GM12873 (cell line): ENCODE measurements at regions not wholly inside any gene's neighbourhood (a gene's known extent, or its start where the extent isn't known, plus 50 kb on each side); places are given as distances from the start of the nearest gene placed in this dataset.

Source experiments
- TF ChIP-seq, protein P1 (sequence below): IDR thresholded peaks from 2 replicates; pipeline ENCODE4 v1.5.1; 2012; ENCODE audit warnings: low read depth, mild to moderate bottlenecking, moderate library complexity, low read length, control low read depth; ENCODE audit not compliant: insufficient read depth; ENCODE audit errors: missing control alignments

DNA sequence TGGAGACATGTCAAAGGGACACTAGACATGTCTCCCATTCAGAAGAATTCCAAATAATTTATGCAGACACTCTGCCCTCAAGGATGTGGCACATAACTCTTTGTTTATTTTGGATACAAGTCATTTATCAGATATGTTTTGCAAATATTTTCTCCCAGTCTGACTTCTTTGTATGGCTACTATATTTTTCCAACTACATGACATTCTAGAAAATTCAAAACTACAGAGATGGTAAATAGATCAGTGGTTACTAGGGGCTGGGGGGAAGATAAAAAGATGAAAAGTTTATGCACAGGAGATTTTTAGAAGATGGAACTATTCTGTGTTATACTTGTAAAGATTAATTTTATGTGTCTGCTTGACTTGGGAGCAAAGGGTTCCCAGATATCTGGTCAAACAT is 347.3 kb upstream of the TRPC7 start:
- TF ChIP-seq, protein P1, sequence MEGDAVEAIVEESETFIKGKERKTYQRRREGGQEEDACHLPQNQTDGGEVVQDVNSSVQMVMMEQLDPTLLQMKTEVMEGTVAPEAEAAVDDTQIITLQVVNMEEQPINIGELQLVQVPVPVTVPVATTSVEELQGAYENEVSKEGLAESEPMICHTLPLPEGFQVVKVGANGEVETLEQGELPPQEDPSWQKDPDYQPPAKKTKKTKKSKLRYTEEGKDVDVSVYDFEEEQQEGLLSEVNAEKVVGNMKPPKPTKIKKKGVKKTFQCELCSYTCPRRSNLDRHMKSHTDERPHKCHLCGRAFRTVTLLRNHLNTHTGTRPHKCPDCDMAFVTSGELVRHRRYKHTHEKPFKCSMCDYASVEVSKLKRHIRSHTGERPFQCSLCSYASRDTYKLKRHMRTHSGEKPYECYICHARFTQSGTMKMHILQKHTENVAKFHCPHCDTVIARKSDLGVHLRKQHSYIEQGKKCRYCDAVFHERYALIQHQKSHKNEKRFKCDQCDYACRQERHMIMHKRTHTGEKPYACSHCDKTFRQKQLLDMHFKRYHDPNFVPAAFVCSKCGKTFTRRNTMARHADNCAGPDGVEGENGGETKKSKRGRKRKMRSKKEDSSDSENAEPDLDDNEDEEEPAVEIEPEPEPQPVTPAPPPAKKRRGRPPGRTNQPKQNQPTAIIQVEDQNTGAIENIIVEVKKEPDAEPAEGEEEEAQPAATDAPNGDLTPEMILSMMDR, result no peak

DNA sequence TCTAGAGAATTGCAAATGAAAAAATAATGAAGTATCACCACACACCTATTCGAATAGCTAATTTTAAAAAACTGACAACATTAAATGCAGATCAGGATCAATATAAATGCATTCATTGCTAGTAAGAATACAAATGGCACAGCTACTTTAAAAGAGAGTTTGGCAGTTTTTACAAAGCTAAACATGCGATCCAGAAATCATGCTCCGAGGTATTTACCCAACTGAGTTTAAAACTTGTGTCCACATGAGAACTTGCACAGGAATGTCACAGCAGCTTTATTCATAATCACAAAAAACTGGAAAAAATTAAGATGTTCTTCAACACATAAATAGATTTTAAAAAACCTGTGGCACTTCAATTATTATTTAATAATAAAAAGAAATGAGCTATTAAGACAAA is 345.5 kb upstream of the TRPC7 start:
- TF ChIP-seq, protein P1, result no peak

DNA sequence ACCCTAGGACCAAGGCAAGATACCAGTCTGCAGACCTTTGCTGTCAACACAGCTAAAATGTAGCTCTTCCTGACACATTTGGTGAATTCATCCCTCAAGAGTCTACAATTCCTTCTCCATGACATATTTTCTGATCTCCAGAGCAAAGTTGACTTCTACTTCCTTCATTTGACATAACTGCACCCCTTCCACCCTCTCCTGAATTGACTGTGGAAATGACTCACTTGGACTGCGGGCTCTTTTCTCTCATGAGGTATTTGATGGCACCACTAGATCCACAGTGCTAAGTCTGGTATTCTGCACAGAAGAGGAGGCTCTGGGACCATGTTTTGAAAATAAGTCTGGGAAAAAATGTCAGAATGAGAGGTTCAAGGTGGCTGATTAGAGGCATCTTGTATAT is 338.4 kb upstream of the TRPC7 start:
- TF ChIP-seq, protein P1, result no peak

DNA sequence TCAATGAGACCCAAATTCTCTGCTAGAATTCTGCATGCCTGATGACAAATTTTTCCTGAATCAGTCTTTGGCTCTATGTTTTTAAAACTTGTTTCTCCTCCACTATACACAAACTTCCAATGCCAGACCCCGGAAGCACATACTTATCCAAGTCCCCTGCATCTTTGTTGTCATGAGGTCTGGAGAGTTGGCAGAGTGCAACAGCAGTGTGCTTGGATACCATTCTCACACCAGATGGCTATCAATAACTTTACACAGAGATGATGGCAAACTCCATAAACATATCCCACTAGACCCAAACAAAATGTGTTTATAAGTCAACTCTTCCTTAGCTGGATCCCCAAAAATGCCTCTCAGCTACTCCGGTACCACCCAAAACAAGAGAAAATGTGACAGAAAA is 337.7 kb upstream of the TRPC7 start:
- TF ChIP-seq, protein P1, result no peak

DNA sequence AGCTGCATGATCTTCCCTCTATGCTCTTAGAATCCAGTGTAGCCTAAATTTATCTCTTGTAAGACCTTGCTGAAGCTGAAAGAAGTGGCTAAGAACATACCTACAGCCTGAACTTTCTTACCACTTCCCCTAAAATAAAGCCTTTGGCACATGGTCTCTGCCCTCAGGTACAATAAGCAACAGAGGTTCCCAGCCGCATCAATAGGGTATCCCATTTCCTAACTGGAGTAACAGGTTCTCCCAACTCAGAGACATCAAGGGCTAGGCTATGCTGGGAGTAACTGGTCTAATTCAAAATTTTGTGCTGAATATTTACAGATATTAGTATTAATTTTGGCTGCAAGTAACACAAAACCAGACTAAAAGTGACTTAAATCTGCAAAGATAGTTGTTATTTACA is 335.8 kb upstream of the TRPC7 start:
- TF ChIP-seq, protein P1, result no peak

DNA sequence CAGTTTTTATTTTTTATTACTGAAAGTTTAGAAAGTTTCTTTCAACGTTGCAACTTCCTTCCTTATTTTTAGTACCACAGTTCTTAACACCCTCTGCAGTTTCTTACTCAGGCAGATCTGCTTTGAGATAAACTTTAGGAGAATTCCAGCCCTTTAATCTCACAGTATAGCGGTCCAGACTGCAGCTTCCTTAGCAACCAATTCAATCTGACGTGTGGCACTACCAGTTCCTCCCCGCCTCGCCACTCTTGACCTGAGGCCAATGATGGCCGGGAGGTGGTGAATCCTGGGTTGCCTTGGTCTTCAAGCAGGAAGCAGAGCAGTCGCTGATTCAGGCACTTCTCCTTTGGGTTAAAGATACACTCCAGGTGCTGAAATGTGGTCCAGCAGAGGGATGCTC is 334.3 kb upstream of the TRPC7 start:
- TF ChIP-seq, protein P1, result no peak

DNA sequence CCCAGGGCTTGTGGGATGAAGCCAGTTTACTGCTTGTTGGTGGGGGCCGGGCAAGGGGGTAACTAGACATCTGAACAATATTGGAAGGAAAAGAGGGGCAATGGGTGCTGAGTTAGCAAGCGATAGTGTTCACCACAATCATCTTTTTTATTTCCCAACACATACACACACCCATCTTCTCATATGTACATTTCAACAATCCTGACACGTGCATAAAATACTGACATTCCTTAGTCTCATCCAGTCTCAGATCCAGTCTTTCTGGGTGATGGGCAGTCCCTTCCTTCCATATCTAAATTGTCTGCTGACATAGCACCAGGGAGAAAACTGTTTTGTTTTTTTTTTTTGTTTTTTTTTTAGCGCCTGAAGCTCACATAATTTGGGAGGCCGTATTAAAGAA is 333.6 kb upstream of the TRPC7 start:
- TF ChIP-seq, protein P1, result no peak
